ENCODE measurements at regions not wholly inside any gene's neighbourhood (a gene's known extent, or its start where the extent isn't known, plus 50 kb on each side); places are given as distances from the start of the nearest gene placed in this dataset.

DNA sequence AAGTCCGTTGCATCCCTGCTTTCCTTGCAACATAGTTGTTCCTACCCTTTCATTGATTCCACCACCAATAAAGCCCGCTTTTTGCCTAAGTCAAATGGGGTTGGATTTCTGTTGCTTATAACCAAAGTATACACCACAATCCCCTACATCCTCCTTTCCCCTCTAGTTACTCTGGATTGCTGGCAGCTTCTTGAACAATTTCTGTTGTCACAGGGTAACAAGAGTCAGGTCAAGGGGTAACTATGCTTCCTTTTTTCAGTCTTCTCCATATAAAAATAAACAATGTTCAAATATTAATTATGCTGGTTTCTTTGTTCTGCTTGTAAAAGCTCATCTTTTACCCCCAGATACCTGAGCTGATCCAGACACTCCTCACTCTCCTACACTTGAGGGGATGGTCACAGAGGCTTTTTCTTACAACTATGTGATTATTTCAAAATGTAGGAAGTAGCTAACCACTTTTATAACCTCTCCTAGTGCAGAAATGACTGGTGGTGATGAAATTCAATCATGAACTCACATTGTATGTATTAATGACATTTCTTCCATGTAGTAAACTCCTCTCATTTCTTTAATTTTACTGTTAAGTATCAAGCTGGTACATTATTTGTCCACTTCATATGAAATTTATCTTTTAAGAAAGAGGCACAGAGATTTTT, 136.5 kb downstream of the SNX18 start:
- no peaks in the 10 kb centered on the region for H3K36me3 ChIP-seq (ENCODE audit: control insufficient read depth, insufficient read depth, low read length)
- Mint-ChIP-seq H3K4me3 (ENCODE audit: unreplicated experiment) (no peak overlapping the region), H3K4me1 (ENCODE audit: low read depth, unreplicated experiment) (no peaks in the 10 kb centered on the region), H3K27ac (ENCODE audit: unreplicated experiment) (no peak overlapping the region), H3K36me3 (ENCODE audit: insufficient read depth, unreplicated experiment) (no peaks in the 10 kb centered on the region), H3K27me3 (ENCODE audit: insufficient read depth, unreplicated experiment) (peaks cover 5% of the 10 kb centered on the region), H3K9me3 (ENCODE audit: unreplicated experiment) (no peaks in the 10 kb centered on the region)
- POLR2A ChIA-PET: interaction anchor here (0.6 kb wide), 1 partner anchor 305 kb away, joined by 3 read pairs; no protein-coding TSS in a partner anchor
- H3K4me3 ChIP-seq (ENCODE audit: low read depth, low read length): no peak overlapping the region
- CTCF ChIA-PET: no interaction called here
- DNase-seq: no peak
- no peaks in the 10 kb centered on the region for H3K9me3 ChIP-seq
- intact Hi-C loops (cut with micrococcal nuclease; ENCODE audit: unreplicated experiment): no loop called here
- H3K4me1 ChIP-seq: no peaks in the 10 kb centered on the region
- TF ChIP-seq, protein P1, sequence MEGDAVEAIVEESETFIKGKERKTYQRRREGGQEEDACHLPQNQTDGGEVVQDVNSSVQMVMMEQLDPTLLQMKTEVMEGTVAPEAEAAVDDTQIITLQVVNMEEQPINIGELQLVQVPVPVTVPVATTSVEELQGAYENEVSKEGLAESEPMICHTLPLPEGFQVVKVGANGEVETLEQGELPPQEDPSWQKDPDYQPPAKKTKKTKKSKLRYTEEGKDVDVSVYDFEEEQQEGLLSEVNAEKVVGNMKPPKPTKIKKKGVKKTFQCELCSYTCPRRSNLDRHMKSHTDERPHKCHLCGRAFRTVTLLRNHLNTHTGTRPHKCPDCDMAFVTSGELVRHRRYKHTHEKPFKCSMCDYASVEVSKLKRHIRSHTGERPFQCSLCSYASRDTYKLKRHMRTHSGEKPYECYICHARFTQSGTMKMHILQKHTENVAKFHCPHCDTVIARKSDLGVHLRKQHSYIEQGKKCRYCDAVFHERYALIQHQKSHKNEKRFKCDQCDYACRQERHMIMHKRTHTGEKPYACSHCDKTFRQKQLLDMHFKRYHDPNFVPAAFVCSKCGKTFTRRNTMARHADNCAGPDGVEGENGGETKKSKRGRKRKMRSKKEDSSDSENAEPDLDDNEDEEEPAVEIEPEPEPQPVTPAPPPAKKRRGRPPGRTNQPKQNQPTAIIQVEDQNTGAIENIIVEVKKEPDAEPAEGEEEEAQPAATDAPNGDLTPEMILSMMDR (IDR thresholded peaks at IDR 0.05; ENCODE audit: insufficient read depth in 1 of 2, low read depth in 1 of 2, low read length in 1 of 2, severe bottlenecking in 1 of 2, unreplicated experiment in 1 of 2): no peak
- no peaks in the 10 kb centered on the region for H3K27me3 ChIP-seq (replicated peaks; ENCODE audit: control insufficient read depth, insufficient read depth, low read length)
- BruUV-seq (replicated peaks): no TSS peak

DNA sequence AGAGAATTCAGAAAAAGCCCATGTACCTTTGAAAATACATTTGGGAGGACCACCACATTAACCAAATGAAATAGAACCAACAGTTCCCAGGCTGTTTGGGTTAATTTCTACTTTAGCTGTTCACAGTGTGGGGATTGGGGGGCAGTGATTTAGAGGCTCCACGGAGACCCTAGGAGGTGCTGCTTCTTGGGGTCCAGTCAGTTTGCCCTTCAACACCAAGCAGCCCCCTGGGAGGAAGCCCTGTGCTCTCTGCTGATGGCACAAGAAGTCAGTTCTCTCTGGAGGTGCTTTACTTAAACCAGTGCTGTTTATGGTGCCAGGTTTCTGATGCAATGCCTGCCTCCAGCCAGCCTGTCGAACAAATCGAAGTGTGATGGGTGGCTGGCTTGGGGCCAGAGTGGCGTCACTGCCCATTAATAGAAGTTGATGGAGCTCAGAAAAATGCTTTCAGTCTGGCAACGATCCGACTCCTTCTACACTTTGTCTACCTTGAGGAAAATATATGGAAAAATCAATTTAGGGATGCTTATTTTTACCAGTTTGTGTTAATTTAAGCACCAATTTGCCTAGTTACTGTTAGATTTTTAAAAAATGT, 134.0 kb downstream of the SNX18 start:
- intact Hi-C loops (cut with micrococcal nuclease; ENCODE audit: unreplicated experiment): no loop called here
- CTCF ChIA-PET: no interaction called here
- H3K4me3 ChIP-seq (ENCODE audit: low read depth, low read length): no peak overlapping the region
- no peaks in the 10 kb centered on the region for H3K4me1 Mint-ChIP-seq (ENCODE audit: low read depth, unreplicated experiment)
- H3K36me3 Mint-ChIP-seq (ENCODE audit: insufficient read depth, unreplicated experiment): no peaks in the 10 kb centered on the region
- POLR2A ChIA-PET: no interaction called here
- peaks cover 5% of the 10 kb centered on the region for H3K27me3 Mint-ChIP-seq (ENCODE audit: insufficient read depth, unreplicated experiment)
- H3K4me1 ChIP-seq: no peaks in the 10 kb centered on the region
- peaks cover 13% of the 10 kb centered on the region for H3K9me3 Mint-ChIP-seq (ENCODE audit: unreplicated experiment)
- no peak overlapping the region for H3K4me3 Mint-ChIP-seq (ENCODE audit: unreplicated experiment)
- H3K9me3 ChIP-seq: no peaks in the 10 kb centered on the region
- BruUV-seq (replicated peaks): no TSS peak
- TF ChIP-seq, protein P1 (IDR thresholded peaks at IDR 0.05; ENCODE audit: insufficient read depth in 1 of 2, low read depth in 1 of 2, low read length in 1 of 2, severe bottlenecking in 1 of 2, unreplicated experiment in 1 of 2): no peak
- DNase-seq: no peak
- H3K27me3 ChIP-seq (replicated peaks; ENCODE audit: control insufficient read depth, insufficient read depth, low read length): no peaks in the 10 kb centered on the region
- H3K27ac Mint-ChIP-seq (ENCODE audit: unreplicated experiment): no peak overlapping the region
- H3K36me3 ChIP-seq (ENCODE audit: control insufficient read depth, insufficient read depth, low read length): no peaks in the 10 kb centered on the region

DNA sequence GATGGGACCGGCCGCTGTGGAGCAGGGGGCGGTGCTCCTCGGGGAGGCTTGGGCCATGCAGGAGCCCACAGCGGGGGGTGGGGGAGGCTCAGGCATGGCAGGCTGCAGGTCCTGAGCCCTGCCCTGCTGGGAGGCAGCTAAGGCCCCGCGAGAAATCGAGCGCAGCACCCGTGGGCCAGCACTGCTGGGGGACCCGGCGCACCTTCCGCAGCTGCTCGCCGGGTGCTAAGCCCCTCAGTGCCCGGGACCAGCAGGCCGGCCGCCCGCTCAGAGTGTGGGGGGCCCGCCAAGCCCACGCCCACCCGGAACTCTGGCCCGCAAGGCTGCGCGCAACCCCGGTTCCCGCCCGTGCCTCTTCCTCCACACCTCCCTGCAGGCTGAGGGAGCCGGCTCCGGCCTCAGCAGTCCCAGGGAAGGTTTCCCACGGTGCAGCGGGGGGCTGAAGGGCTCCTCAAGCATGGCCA, 131.5 kb downstream of the SNX18 start:
- no peaks in the 10 kb centered on the region for H3K4me1 ChIP-seq
- ChIA-PET POLR2A (no interaction called here), CTCF (no interaction called here)
- intact Hi-C loops (cut with micrococcal nuclease; ENCODE audit: unreplicated experiment): no loop called here
- Mint-ChIP-seq H3K4me1 (ENCODE audit: low read depth, unreplicated experiment) (no peaks in the 10 kb centered on the region), H3K36me3 (ENCODE audit: insufficient read depth, unreplicated experiment) (no peaks in the 10 kb centered on the region), H3K9me3 (ENCODE audit: unreplicated experiment) (peaks cover 13% of the 10 kb centered on the region), H3K4me3 (ENCODE audit: unreplicated experiment) (no peak overlapping the region), H3K27me3 (ENCODE audit: insufficient read depth, unreplicated experiment) (no peaks in the 10 kb centered on the region), H3K27ac (ENCODE audit: unreplicated experiment) (no peak overlapping the region)
- DNase-seq: no peak
- H3K36me3 ChIP-seq (ENCODE audit: control insufficient read depth, insufficient read depth, low read length): no peaks in the 10 kb centered on the region
- TF ChIP-seq, protein P1 (IDR thresholded peaks at IDR 0.05; ENCODE audit: insufficient read depth in 1 of 2, low read depth in 1 of 2, low read length in 1 of 2, severe bottlenecking in 1 of 2, unreplicated experiment in 1 of 2): no peak
- no peaks in the 10 kb centered on the region for H3K27me3 ChIP-seq (replicated peaks; ENCODE audit: control insufficient read depth, insufficient read depth, low read length)
- H3K4me3 ChIP-seq (ENCODE audit: low read depth, low read length): no peak overlapping the region
- no TSS peak for BruUV-seq (replicated peaks)
- no peaks in the 10 kb centered on the region for H3K9me3 ChIP-seq
